Naive B cell (primary cell): ENCODE measurements at regions not wholly inside any gene's neighbourhood (a gene's known extent, or its start where the extent isn't known, plus 50 kb on each side); places are given as distances from the start of the nearest gene placed in this dataset.

ENCODE experiments used
- ATAC-seq, 2 donors: fragments of 150-1000 bp; cut with Tn5 transposase; 2 replicates each; pipeline ENCODE4 v1.10.0; 2021; ENCODE audit warnings: low read depth in 2 of 2, mild to moderate bottlenecking in 2 of 2, moderate library complexity in 2 of 2
- DNase-seq: peaks from one replicate; pipeline ENCODE4 v3.0.0; 2022
- H3K27ac Mint-ChIP-seq, 6 donors: one replicate each; pipeline ENCODE4 v1.8.0; 2020 to 2022; ENCODE audit warnings: mild to moderate bottlenecking in 6 of 6, mixed read lengths in 6 of 6, moderate library complexity in 5 of 6, inconsistent platforms in 2 of 6
- H3K27me3 Mint-ChIP-seq, 3 donors: one replicate each; pipeline ENCODE4 v1.8.0; 2021 to 2022; ENCODE audit warnings: mixed read lengths in 3 of 3, mild to moderate bottlenecking in 1 of 3
- H3K36me3 Mint-ChIP-seq, 2 donors: one replicate each; pipeline ENCODE4 v1.8.0; 2020 to 2022; ENCODE audit warnings: mixed read lengths in 2 of 2, inconsistent platforms in 1 of 2, mild to moderate bottlenecking in 1 of 2
- H3K4me1 Mint-ChIP-seq, 3 donors: one replicate each; pipeline ENCODE4 v1.8.0; 2020 to 2022; ENCODE audit warnings: mixed read lengths in 3 of 3, inconsistent platforms in 1 of 3, mild to moderate bottlenecking in 1 of 3, moderate library complexity in 1 of 3
- H3K4me3 Mint-ChIP-seq, 8 donors: one replicate each; pipeline ENCODE4 v1.8.0; 2020 to 2022; ENCODE audit warnings: mild to moderate bottlenecking in 8 of 8, mixed read lengths in 8 of 8, moderate library complexity in 8 of 8, inconsistent platforms in 2 of 8
- H3K9me3 Mint-ChIP-seq, 7 donors: one replicate each; pipeline ENCODE4 v1.8.0; 2020 to 2022; ENCODE audit warnings: mixed read lengths in 7 of 7, mild to moderate bottlenecking in 5 of 7, inconsistent platforms in 2 of 7, moderate library complexity in 1 of 7

GRCh38 chr13:102993348-102993747 lies 72.9 kb downstream of the SLC10A2 start:
- DNase-seq (no peak), ATAC-seq (no peak)
- Mint-ChIP-seq H3K4me1 (no peaks in the 10 kb centered on the region), H3K4me3 (no peak overlapping the region), H3K9me3 (peaks cover 12 to 45% (median 18%) of the 10 kb centered on the region in 7 donors), H3K27ac (no peak overlapping the region), H3K36me3 (peaks cover 0 to 14% of the 10 kb centered on the region in 2 donors), H3K27me3 (no peaks in the 10 kb centered on the region)

DNA sequence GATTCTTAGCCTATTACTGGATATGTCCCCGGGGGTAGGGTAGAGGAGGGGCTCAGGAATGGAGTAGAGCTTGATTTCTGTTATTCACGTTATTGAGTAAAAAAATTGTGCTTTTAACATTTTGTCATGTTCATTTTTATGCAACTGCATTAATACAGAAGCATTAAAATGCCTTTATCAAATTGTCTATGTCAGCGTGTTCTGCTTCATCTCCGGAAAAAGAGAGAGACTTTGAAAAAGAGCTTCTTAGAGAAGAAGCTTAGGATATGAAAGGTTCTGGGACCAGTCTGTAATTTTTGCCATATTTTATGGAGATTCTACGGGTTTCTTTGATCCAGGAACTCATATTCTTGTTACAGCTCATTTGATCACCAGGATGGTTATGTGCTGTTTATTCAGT lies 82.0 kb downstream of the SLC10A2 start:
- H3K9me3 Mint-ChIP-seq = peaks cover 11 to 33% (median 26%) of the 10 kb centered on the region in 7 donors
- ATAC-seq (no peak), DNase-seq (no peak)
- H3K4me3 Mint-ChIP-seq = no peak overlapping the region
- H3K36me3 Mint-ChIP-seq = peaks cover 0 to 17% of the 10 kb centered on the region in 2 donors
- no peak overlapping the region for H3K27ac Mint-ChIP-seq
- H3K4me1 Mint-ChIP-seq = no peaks in the 10 kb centered on the region
- no peaks in the 10 kb centered on the region for H3K27me3 Mint-ChIP-seq

DNA sequence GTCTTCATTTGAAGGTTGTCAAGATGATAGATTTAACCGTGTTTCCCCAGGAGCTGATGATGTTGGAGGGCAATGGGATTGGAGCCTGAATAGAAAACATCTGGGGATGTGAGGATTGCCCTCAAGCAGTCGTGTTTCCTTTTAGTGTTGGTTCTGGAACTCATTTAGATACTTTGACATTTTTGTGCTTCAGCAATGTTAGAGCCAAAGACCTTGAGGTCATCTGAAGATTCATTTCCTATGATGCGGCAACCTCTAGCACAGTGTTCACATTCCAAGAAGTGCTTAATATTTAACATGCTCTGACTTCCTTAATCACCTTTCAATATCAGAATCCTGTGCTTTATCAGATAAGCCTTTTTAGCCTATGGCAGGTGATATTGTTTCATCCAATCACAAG lies 82.7 kb downstream of the SLC10A2 start:
- Mint-ChIP-seq H3K4me1 (no peaks in the 10 kb centered on the region), H3K27me3 (no peaks in the 10 kb centered on the region), H3K36me3 (peaks cover 0 to 13% of the 10 kb centered on the region in 2 donors), H3K27ac (no peak overlapping the region), H3K4me3 (no peak overlapping the region), H3K9me3 (peaks cover 9 to 29% (median 22%) of the 10 kb centered on the region in 7 donors)
- ATAC-seq = no peak
- no peak for DNase-seq

DNA sequence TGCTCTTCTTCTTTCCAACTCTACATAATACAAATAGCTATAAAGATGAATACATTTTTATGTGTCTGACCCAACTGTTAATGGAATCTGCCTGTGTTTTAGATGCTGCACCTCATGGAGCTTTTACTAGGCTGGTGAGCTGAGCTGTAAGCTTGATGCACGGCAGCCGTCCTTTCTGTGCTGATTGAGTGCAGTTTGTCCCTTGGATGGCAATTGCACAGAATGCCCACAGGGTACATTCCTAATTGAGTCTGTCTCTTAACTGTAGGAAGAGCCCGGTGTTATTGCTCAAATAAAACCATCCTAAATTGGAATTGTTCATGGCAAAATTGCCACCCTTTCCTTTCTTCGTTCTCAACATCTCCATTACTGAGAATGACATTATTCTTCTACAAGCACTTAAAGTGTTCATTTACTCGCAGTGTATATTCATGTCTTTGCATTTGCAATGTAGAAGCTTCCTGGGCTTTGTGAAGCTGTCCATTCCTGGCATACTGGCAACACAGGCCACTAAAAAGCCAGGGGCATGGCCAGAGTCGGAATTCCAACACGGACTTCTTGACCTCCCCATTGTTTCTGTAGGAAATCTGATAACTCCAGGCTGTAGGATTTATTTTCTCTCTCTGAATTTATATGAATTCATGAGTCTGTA lies 85.8 kb downstream of the SLC10A2 start:
- Mint-ChIP-seq H3K27ac (no peak overlapping the region), H3K36me3 (no peaks in the 10 kb centered on the region), H3K4me1 (no peaks in the 10 kb centered on the region), H3K4me3 (no peak overlapping the region), H3K9me3 (no peaks in the 10 kb centered on the region), H3K27me3 (peaks cover 0 to under 1% (median 0%) of the 10 kb centered on the region in 3 donors)
- ATAC-seq (no peak), DNase-seq (no peak)

DNA sequence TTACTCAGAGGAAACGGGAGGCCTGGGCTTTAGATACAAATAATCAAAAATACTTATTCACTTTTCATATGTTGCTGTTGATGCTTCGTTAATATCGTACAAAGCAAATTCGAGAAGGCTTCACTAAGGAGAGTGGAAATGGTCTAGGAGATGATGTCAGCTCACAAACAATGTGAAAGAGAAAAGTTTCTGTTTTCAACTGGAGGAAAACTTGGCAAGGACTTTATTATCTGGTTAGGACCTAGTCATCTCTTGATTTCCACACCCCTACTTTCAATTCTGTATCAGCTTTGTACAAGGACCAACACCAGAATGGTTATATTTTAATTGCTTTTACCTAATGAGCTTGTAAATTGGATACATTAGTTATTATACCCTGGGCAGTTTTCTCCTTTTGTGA lies 88.0 kb downstream of the SLC10A2 start:
- Mint-ChIP-seq H3K9me3 (no peaks in the 10 kb centered on the region), H3K27ac (no peak overlapping the region), H3K36me3 (no peaks in the 10 kb centered on the region), H3K4me1 (no peaks in the 10 kb centered on the region), H3K27me3 (peaks cover 0 to 4% (median 0%) of the 10 kb centered on the region in 3 donors), H3K4me3 (no peak overlapping the region)
- ATAC-seq (no peak), DNase-seq (no peak)

- Mint-ChIP-seq H3K4me3 (no peak overlapping the region), H3K9me3 (no peaks in the 10 kb centered on the region), H3K27ac (no peak overlapping the region), H3K4me1 (no peaks in the 10 kb centered on the region), H3K36me3 (no peaks in the 10 kb centered on the region), H3K27me3 (peaks cover 0 to 4% (median 0%) of the 10 kb centered on the region in 3 donors)
- ATAC-seq = no peak
- DNase-seq = no peak
Measured at GRCh38 chr13:102977471-102977870, 88.7 kb downstream of the SLC10A2 start.

DNA sequence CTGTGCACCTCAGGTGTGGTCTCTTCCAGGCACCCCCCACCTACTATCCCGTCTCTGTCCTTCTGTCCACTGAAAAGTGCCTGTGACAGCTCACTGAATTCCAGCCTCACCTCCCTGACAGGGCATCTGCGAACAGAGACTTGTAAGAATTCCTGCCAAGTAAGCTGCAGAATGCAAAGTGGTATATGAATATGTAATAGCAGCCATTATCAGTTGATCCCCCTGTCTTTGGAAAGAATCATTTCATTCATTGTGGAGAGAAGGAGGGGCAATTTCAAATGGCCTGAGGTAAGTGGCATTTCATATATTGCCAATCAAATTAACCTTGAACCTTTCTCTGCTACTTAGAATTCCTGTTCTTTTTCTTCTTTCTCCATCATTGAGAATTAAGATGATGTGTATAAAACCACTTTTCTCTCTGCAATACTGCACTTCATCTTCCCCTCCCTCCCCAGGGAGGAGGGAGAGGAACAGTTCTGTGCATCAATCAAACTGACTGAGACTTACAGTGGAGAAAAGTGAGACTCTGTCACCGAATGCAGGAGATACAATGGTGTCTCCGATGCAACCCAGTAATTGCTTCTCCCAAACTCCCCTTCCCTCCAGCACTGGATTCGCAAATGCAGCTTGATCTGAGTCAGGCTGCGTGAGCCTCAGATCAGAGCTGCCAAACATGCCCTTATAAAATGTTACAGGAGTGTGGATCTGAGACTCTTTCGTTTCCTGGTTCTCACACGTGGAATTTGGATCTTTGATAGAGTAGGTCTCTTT lies 91.7 kb downstream of the SLC10A2 start:
- Mint-ChIP-seq H3K4me1 (peaks cover 5 to 7% (median 6%) of the 10 kb centered on the region in 3 donors), H3K27me3 (peaks cover 0 to 4% (median 0%) of the 10 kb centered on the region in 3 donors), H3K27ac (no peak overlapping the region), H3K9me3 (no peaks in the 10 kb centered on the region), H3K4me3 (no peak overlapping the region), H3K36me3 (no peaks in the 10 kb centered on the region)
- ATAC-seq = no peak
- no peak for DNase-seq

- no peaks in the 10 kb centered on the region for H3K36me3 Mint-ChIP-seq
- no peaks in the 10 kb centered on the region for H3K9me3 Mint-ChIP-seq
- no peak for DNase-seq
- no peak overlapping the region for H3K27ac Mint-ChIP-seq
- H3K27me3 Mint-ChIP-seq = peaks cover 0 to 4% (median 0%) of the 10 kb centered on the region in 3 donors
- ATAC-seq = no peak
- H3K4me1 Mint-ChIP-seq = peaks cover 5 to 7% (median 6%) of the 10 kb centered on the region in 3 donors
- no peak overlapping the region for H3K4me3 Mint-ChIP-seq
Measured at GRCh38 chr13:102972191-102972590, 94.0 kb downstream of the SLC10A2 start.

GRCh38 chr13:102970542-102970941 lies 95.7 kb downstream of the SLC10A2 start:
- Mint-ChIP-seq H3K4me1 (peaks cover 5 to 7% (median 6%) of the 10 kb centered on the region in 3 donors), H3K36me3 (no peaks in the 10 kb centered on the region), H3K27me3 (peaks cover 0 to 4% (median 0%) of the 10 kb centered on the region in 3 donors), H3K9me3 (no peaks in the 10 kb centered on the region), H3K4me3 (no peak overlapping the region), H3K27ac (peak overlapping the region in 1 of 6 donors; percentile 57)
- ATAC-seq (no peak), DNase-seq (no peak)

GRCh38 chr13:102968572-102969228 lies 97.5 kb downstream of the SLC10A2 start:
- no peaks in the 10 kb centered on the region for H3K27me3 Mint-ChIP-seq
- no peak for DNase-seq
- H3K9me3 Mint-ChIP-seq = no peaks in the 10 kb centered on the region
- peaks cover 5 to 7% (median 6%) of the 10 kb centered on the region in 3 donors for H3K4me1 Mint-ChIP-seq
- H3K4me3 Mint-ChIP-seq = peak overlapping the region in 1 of 8 donors; percentile 27
- H3K36me3 Mint-ChIP-seq = no peaks in the 10 kb centered on the region
- H3K27ac Mint-ChIP-seq = peak overlapping the region in 1 of 6 donors; percentile 24
- no peak for ATAC-seq

DNA sequence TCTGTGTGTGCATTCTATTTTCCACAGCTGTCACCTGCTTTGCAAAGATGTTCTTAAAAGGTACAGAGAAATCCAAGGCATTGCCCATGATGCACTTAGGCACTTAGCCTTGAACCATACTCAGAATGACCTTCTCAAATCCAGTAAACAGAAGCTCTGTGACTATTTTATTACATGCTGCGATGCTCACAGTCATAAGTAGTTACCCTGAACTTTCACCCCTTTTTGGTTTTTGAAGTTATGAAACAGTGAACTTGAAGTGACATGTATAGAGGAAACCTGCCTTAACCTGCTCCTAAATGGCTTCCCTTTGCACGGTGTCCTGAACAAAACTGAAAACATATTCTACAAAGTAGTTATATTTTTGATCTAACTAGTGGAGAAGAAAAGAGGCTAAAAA lies 100.4 kb downstream of the SLC10A2 start:
- Mint-ChIP-seq H3K36me3 (no peaks in the 10 kb centered on the region), H3K27me3 (no peaks in the 10 kb centered on the region), H3K4me1 (peaks cover 5 to 13% (median 9%) of the 10 kb centered on the region in 3 donors), H3K27ac (no peak overlapping the region), H3K4me3 (no peak overlapping the region), H3K9me3 (peaks cover 0 to 4% (median 0%) of the 10 kb centered on the region in 7 donors)
- ATAC-seq = no peak
- no peak for DNase-seq

GRCh38 chr13:102962430-102962829 lies 103.8 kb downstream of the SLC10A2 start:
- no peak for ATAC-seq

GRCh38 chr13:102960959-102961358 lies 105.3 kb downstream of the SLC10A2 start:
- ATAC-seq (peak; percentile 41 to 50), DNase-seq (no peak)
- H3K9me3 Mint-ChIP-seq = peaks cover 0 to 4% (median 0%) of the 10 kb centered on the region in 7 donors
- peaks cover 0 to 7% (median 4%) of the 10 kb centered on the region in 3 donors for H3K4me1 Mint-ChIP-seq
- H3K36me3 Mint-ChIP-seq = no peaks in the 10 kb centered on the region
- no peak overlapping the region for H3K4me3 Mint-ChIP-seq
- peak overlapping the region in 2 of 6 donors; percentile 53 to 61 for H3K27ac Mint-ChIP-seq
- H3K27me3 Mint-ChIP-seq = peaks cover 0 to 4% (median 0%) of the 10 kb centered on the region in 3 donors

More at GRCh38 chr13:102962430-102962829, 103.8 kb downstream of the SLC10A2 start:
- DNase-seq = no peak
- Mint-ChIP-seq H3K27me3 (peaks cover 0 to 4% (median 0%) of the 10 kb centered on the region in 3 donors), H3K4me3 (no peak overlapping the region), H3K9me3 (peaks cover 0 to 4% (median 0%) of the 10 kb centered on the region in 7 donors), H3K36me3 (no peaks in the 10 kb centered on the region), H3K4me1 (peaks cover 0 to 7% (median 4%) of the 10 kb centered on the region in 3 donors), H3K27ac (no peak overlapping the region)
